ENCODE measurements at regions not wholly inside any gene's neighbourhood (a gene's known extent, or its start where the extent isn't known, plus 50 kb on each side); places are given as distances from the start of the nearest gene placed in this dataset.

GRCh38 chr18:38909972-38910371 is 1344.4 kb upstream of the CELF4 start:
- H3K4me1 ChIP-seq (ENCODE audit: control insufficient read depth in 2 of 2, insufficient read depth in 2 of 2, low read length in 2 of 2) = no peaks in the 10 kb centered on the region
- no peak overlapping the region for H3K27ac ChIP-seq (ENCODE audit: low read depth in 1 of 2, low read length in 1 of 2)
- no peaks in the 10 kb centered on the region for H3K36me3 ChIP-seq (ENCODE audit: control insufficient read depth in 2 of 2, insufficient read depth in 2 of 2, low read length in 1 of 2)
- no peak overlapping the region for H3K4me3 ChIP-seq (ENCODE audit: low read length in 2 of 2)
- H3K9me3 ChIP-seq (ENCODE audit: control insufficient read depth in 2 of 2, insufficient read depth in 1 of 2, low read length in 1 of 2) = no peaks in the 10 kb centered on the region
- H3K27me3 ChIP-seq (ENCODE audit: control insufficient read depth in 2 of 2, insufficient read depth in 1 of 2, low read length in 1 of 2) = no peaks in the 10 kb centered on the region
- 93% methylated on average over 2 of the region's 2 CpGs for WGBS
- no peak for DNase-seq (ENCODE audit: low read depth in 6 of 9, low spot score in 9 of 9)

GRCh38 chr18:38902796-38903195 is 1337.2 kb upstream of the CELF4 start:
- H3K9me3 ChIP-seq (ENCODE audit: control insufficient read depth in 2 of 2, insufficient read depth in 1 of 2, low read length in 1 of 2) = no peaks in the 10 kb centered on the region
- WGBS = 92% methylated on average over 2 of the region's 2 CpGs
- no peak for DNase-seq (ENCODE audit: low read depth in 6 of 9, low spot score in 9 of 9)

GRCh38 chr18:38900445-38900844 is 1334.8 kb upstream of the CELF4 start:
- 83% methylated on average over 4 of the region's 4 CpGs for WGBS
- no peak overlapping the region for H3K27ac ChIP-seq (ENCODE audit: low read depth in 1 of 2, low read length in 1 of 2)
- no peaks in the 10 kb centered on the region for H3K36me3 ChIP-seq (ENCODE audit: control insufficient read depth in 2 of 2, insufficient read depth in 2 of 2, low read length in 1 of 2)
- H3K9me3 ChIP-seq (ENCODE audit: control insufficient read depth in 2 of 2, insufficient read depth in 1 of 2, low read length in 1 of 2) = no peaks in the 10 kb centered on the region
- no peak overlapping the region for H3K4me3 ChIP-seq (ENCODE audit: low read length in 2 of 2)
- H3K4me1 ChIP-seq (ENCODE audit: control insufficient read depth in 2 of 2, insufficient read depth in 2 of 2, low read length in 2 of 2) = no peaks in the 10 kb centered on the region
- no peak for DNase-seq (ENCODE audit: low read depth in 6 of 9, low spot score in 9 of 9)
- no peaks in the 10 kb centered on the region for H3K27me3 ChIP-seq (ENCODE audit: control insufficient read depth in 2 of 2, insufficient read depth in 1 of 2, low read length in 1 of 2)

More at GRCh38 chr18:38902796-38903195, 1337.2 kb upstream of the CELF4 start:
- no peak overlapping the region for H3K4me3 ChIP-seq (ENCODE audit: low read length in 2 of 2)
- no peaks in the 10 kb centered on the region for H3K27me3 ChIP-seq (ENCODE audit: control insufficient read depth in 2 of 2, insufficient read depth in 1 of 2, low read length in 1 of 2)
- no peaks in the 10 kb centered on the region for H3K36me3 ChIP-seq (ENCODE audit: control insufficient read depth in 2 of 2, insufficient read depth in 2 of 2, low read length in 1 of 2)
- H3K4me1 ChIP-seq (ENCODE audit: control insufficient read depth in 2 of 2, insufficient read depth in 2 of 2, low read length in 2 of 2) = no peaks in the 10 kb centered on the region
- H3K27ac ChIP-seq (ENCODE audit: low read depth in 1 of 2, low read length in 1 of 2) = no peak overlapping the region

- Histone ChIP-seq H3K4me1 (ENCODE audit: control insufficient read depth in 2 of 2, insufficient read depth in 2 of 2, low read length in 2 of 2) (no peaks in the 10 kb centered on the region), H3K36me3 (ENCODE audit: control insufficient read depth in 2 of 2, insufficient read depth in 2 of 2, low read length in 1 of 2) (no peaks in the 10 kb centered on the region), H3K4me3 (ENCODE audit: low read length in 2 of 2) (no peak overlapping the region), H3K27me3 (ENCODE audit: control insufficient read depth in 2 of 2, insufficient read depth in 1 of 2, low read length in 1 of 2) (no peaks in the 10 kb centered on the region), H3K27ac (ENCODE audit: low read depth in 1 of 2, low read length in 1 of 2) (no peak overlapping the region), H3K9me3 (ENCODE audit: control insufficient read depth in 2 of 2, insufficient read depth in 1 of 2, low read length in 1 of 2) (no peaks in the 10 kb centered on the region)
- WGBS = over 99% methylated on average over 2 of the region's 2 CpGs
- no peak for DNase-seq (ENCODE audit: low read depth in 6 of 9, low spot score in 9 of 9)
Measured at GRCh38 chr18:38900031-38900430, 1334.4 kb upstream of the CELF4 start.

- Histone ChIP-seq H3K4me3 (ENCODE audit: low read length in 2 of 2) (no peak overlapping the region), H3K27ac (ENCODE audit: low read depth in 1 of 2, low read length in 1 of 2) (no peak overlapping the region), H3K4me1 (ENCODE audit: control insufficient read depth in 2 of 2, insufficient read depth in 2 of 2, low read length in 2 of 2) (no peaks in the 10 kb centered on the region), H3K36me3 (ENCODE audit: control insufficient read depth in 2 of 2, insufficient read depth in 2 of 2, low read length in 1 of 2) (no peaks in the 10 kb centered on the region), H3K9me3 (ENCODE audit: control insufficient read depth in 2 of 2, insufficient read depth in 1 of 2, low read length in 1 of 2) (no peaks in the 10 kb centered on the region), H3K27me3 (ENCODE audit: control insufficient read depth in 2 of 2, insufficient read depth in 1 of 2, low read length in 1 of 2) (no peaks in the 10 kb centered on the region)
- 97% methylated on average over 2 of the region's 2 CpGs for WGBS
- no peak for DNase-seq (ENCODE audit: low read depth in 6 of 9, low spot score in 9 of 9)
Measured at GRCh38 chr18:38899252-38899651, 1333.7 kb upstream of the CELF4 start.

GRCh38 chr18:38898167-38898566 is 1332.6 kb upstream of the CELF4 start:
- 96% methylated on average over 3 of the region's 3 CpGs for WGBS
- Histone ChIP-seq H3K9me3 (ENCODE audit: control insufficient read depth in 2 of 2, insufficient read depth in 1 of 2, low read length in 1 of 2) (no peaks in the 10 kb centered on the region), H3K36me3 (ENCODE audit: control insufficient read depth in 2 of 2, insufficient read depth in 2 of 2, low read length in 1 of 2) (no peaks in the 10 kb centered on the region), H3K4me1 (ENCODE audit: control insufficient read depth in 2 of 2, insufficient read depth in 2 of 2, low read length in 2 of 2) (no peaks in the 10 kb centered on the region), H3K27me3 (ENCODE audit: control insufficient read depth in 2 of 2, insufficient read depth in 1 of 2, low read length in 1 of 2) (no peaks in the 10 kb centered on the region), H3K4me3 (ENCODE audit: low read length in 2 of 2) (no peak overlapping the region), H3K27ac (ENCODE audit: low read depth in 1 of 2, low read length in 1 of 2) (no peak overlapping the region)
- no peak for DNase-seq (ENCODE audit: low read depth in 6 of 9, low spot score in 9 of 9)

- 90% methylated on average over 2 of the region's 2 CpGs for WGBS
- Histone ChIP-seq H3K27me3 (ENCODE audit: control insufficient read depth in 2 of 2, insufficient read depth in 1 of 2, low read length in 1 of 2) (no peaks in the 10 kb centered on the region), H3K36me3 (ENCODE audit: control insufficient read depth in 2 of 2, insufficient read depth in 2 of 2, low read length in 1 of 2) (no peaks in the 10 kb centered on the region), H3K27ac (ENCODE audit: low read depth in 1 of 2, low read length in 1 of 2) (no peak overlapping the region), H3K4me1 (ENCODE audit: control insufficient read depth in 2 of 2, insufficient read depth in 2 of 2, low read length in 2 of 2) (no peaks in the 10 kb centered on the region), H3K4me3 (ENCODE audit: low read length in 2 of 2) (no peak overlapping the region), H3K9me3 (ENCODE audit: control insufficient read depth in 2 of 2, insufficient read depth in 1 of 2, low read length in 1 of 2) (no peaks in the 10 kb centered on the region)
- DNase-seq (ENCODE audit: low read depth in 6 of 9, low spot score in 9 of 9) = no peak
Measured at GRCh38 chr18:38895560-38895959, 1330.0 kb upstream of the CELF4 start.

- no peak overlapping the region for H3K27ac ChIP-seq (ENCODE audit: low read depth in 1 of 2, low read length in 1 of 2)
- no peak for DNase-seq (ENCODE audit: low read depth in 6 of 9, low spot score in 9 of 9)
Measured at GRCh38 chr18:38887671-38888020, 1322.0 kb upstream of the CELF4 start.

GRCh38 chr18:38886861-38887670 is 1321.5 kb upstream of the CELF4 start:
- DNase-seq (ENCODE audit: low read depth in 6 of 9, low spot score in 9 of 9) = no peak
- Histone ChIP-seq H3K4me3 (ENCODE audit: low read length in 2 of 2) (no peak overlapping the region), H3K36me3 (ENCODE audit: control insufficient read depth in 2 of 2, insufficient read depth in 2 of 2, low read length in 1 of 2) (no peaks in the 10 kb centered on the region), H3K27ac (ENCODE audit: low read depth in 1 of 2, low read length in 1 of 2) (no peak overlapping the region), H3K4me1 (ENCODE audit: control insufficient read depth in 2 of 2, insufficient read depth in 2 of 2, low read length in 2 of 2) (peaks cover 0 to 4% of the 10 kb centered on the region in 2 donors), H3K9me3 (ENCODE audit: control insufficient read depth in 2 of 2, insufficient read depth in 1 of 2, low read length in 1 of 2) (no peaks in the 10 kb centered on the region), H3K27me3 (ENCODE audit: control insufficient read depth in 2 of 2, insufficient read depth in 1 of 2, low read length in 1 of 2) (no peaks in the 10 kb centered on the region)
- WGBS = 97% methylated on average over 4 of the region's 4 CpGs

More at GRCh38 chr18:38887671-38888020, 1322.0 kb upstream of the CELF4 start:
- Histone ChIP-seq H3K9me3 (ENCODE audit: control insufficient read depth in 2 of 2, insufficient read depth in 1 of 2, low read length in 1 of 2) (no peaks in the 10 kb centered on the region), H3K4me1 (ENCODE audit: control insufficient read depth in 2 of 2, insufficient read depth in 2 of 2, low read length in 2 of 2) (peaks cover 0 to 4% of the 10 kb centered on the region in 2 donors), H3K36me3 (ENCODE audit: control insufficient read depth in 2 of 2, insufficient read depth in 2 of 2, low read length in 1 of 2) (no peaks in the 10 kb centered on the region), H3K4me3 (ENCODE audit: low read length in 2 of 2) (no peak overlapping the region), H3K27me3 (ENCODE audit: control insufficient read depth in 2 of 2, insufficient read depth in 1 of 2, low read length in 1 of 2) (no peaks in the 10 kb centered on the region)
- 96% methylated on average over 2 of the region's 2 CpGs for WGBS

Measured in thymus (tissue), 11 donors.